Endothelial cell (in vitro differentiated cells): ENCODE measurements at regions not wholly inside any gene's neighbourhood (a gene's known extent, or its start where the extent isn't known, plus 50 kb on each side); places are given as distances from the start of the nearest gene placed in this dataset.

ENCODE experiments used
- DNase-seq: peaks from one replicate; pipeline ENCODE4 v3.0.0; 2021; ENCODE audit warnings: low spot score
- H3K27ac Mint-ChIP-seq: one replicate; pipeline ENCODE4 v1.8.0; 2021; ENCODE audit warnings: mixed read lengths, inconsistent platforms; ENCODE audit not compliant: unreplicated experiment
- H3K27me3 Mint-ChIP-seq: one replicate; pipeline ENCODE4 v1.8.0; 2021; ENCODE audit warnings: mild to moderate bottlenecking, moderate library complexity, mixed read lengths, inconsistent platforms; ENCODE audit not compliant: unreplicated experiment
- H3K36me3 Mint-ChIP-seq: one replicate; pipeline ENCODE4 v1.8.0; 2021; ENCODE audit warnings: mild to moderate bottlenecking, low read depth, mixed read lengths, inconsistent platforms; ENCODE audit not compliant: unreplicated experiment
- H3K4me1 Mint-ChIP-seq: one replicate; pipeline ENCODE4 v1.8.0; 2021; ENCODE audit warnings: mild to moderate bottlenecking, mixed read lengths, inconsistent platforms; ENCODE audit not compliant: unreplicated experiment
- H3K4me3 Mint-ChIP-seq: one replicate; pipeline ENCODE4 v1.8.0; 2021; ENCODE audit warnings: mild to moderate bottlenecking, mixed read lengths, inconsistent platforms; ENCODE audit not compliant: unreplicated experiment
- H3K9me3 Mint-ChIP-seq: one replicate; pipeline ENCODE4 v1.8.0; 2021; ENCODE audit warnings: mixed read lengths, inconsistent platforms; ENCODE audit not compliant: unreplicated experiment
- CTCF ChIP-seq: fragments of 200-600 bp; sonication (generic); IDR thresholded peaks from one replicate; pipeline ENCODE4 v1.5.0; 2021; ENCODE audit warnings: antibody characterized with exemption; ENCODE audit not compliant: unreplicated experiment

GRCh38 chr5:112112346-112112745, 306.7 kb downstream of the EPB41L4A start:
- TF ChIP-seq CTCF, result no peak
- H3K4me1 Mint-ChIP-seq, result no peaks in the 10 kb centered on the region
- H3K9me3 Mint-ChIP-seq, result no peaks in the 10 kb centered on the region
- H3K27me3 Mint-ChIP-seq, result peaks cover 1% of the 10 kb centered on the region
- DNase-seq, result no peak
- H3K4me3 Mint-ChIP-seq, result no peak overlapping the region
- no peaks in the 10 kb centered on the region for H3K36me3 Mint-ChIP-seq
- no peak overlapping the region for H3K27ac Mint-ChIP-seq

- Mint-ChIP-seq H3K36me3 (no peaks in the 10 kb centered on the region), H3K27ac (no peak overlapping the region), H3K4me1 (no peaks in the 10 kb centered on the region), H3K4me3 (no peak overlapping the region), H3K9me3 (no peaks in the 10 kb centered on the region), H3K27me3 (no peaks in the 10 kb centered on the region)
- no peak for TF ChIP-seq CTCF
- no peak for DNase-seq
Measured at GRCh38 chr5:112109331-112110007, 309.6 kb downstream of the EPB41L4A start.

GRCh38 chr5:112106878-112107277, 312.2 kb downstream of the EPB41L4A start:
- no peaks in the 10 kb centered on the region for H3K27me3 Mint-ChIP-seq
- no peak overlapping the region for H3K27ac Mint-ChIP-seq
- no peak for DNase-seq
- H3K9me3 Mint-ChIP-seq, result no peaks in the 10 kb centered on the region
- H3K4me1 Mint-ChIP-seq, result no peaks in the 10 kb centered on the region
- H3K4me3 Mint-ChIP-seq, result no peak overlapping the region
- TF ChIP-seq CTCF, result no peak
- no peaks in the 10 kb centered on the region for H3K36me3 Mint-ChIP-seq

- Mint-ChIP-seq H3K27me3 (no peaks in the 10 kb centered on the region), H3K9me3 (no peaks in the 10 kb centered on the region), H3K4me1 (no peaks in the 10 kb centered on the region), H3K27ac (no peak overlapping the region), H3K4me3 (no peak overlapping the region), H3K36me3 (no peaks in the 10 kb centered on the region)
- no peak for DNase-seq
- no peak for TF ChIP-seq CTCF
Measured at GRCh38 chr5:112097768-112098167, 321.3 kb downstream of the EPB41L4A start.

GRCh38 chr5:112087222-112087621, 330.2 kb upstream of the NREP start:
- Mint-ChIP-seq H3K4me1 (no peaks in the 10 kb centered on the region), H3K27ac (no peak overlapping the region)

More at GRCh38 chr5:112087222-112087621, 330.2 kb upstream of the NREP start:
- H3K4me3 Mint-ChIP-seq, result no peak overlapping the region
- H3K27me3 Mint-ChIP-seq, result no peaks in the 10 kb centered on the region
- no peak for DNase-seq
- H3K9me3 Mint-ChIP-seq, result no peaks in the 10 kb centered on the region
- H3K36me3 Mint-ChIP-seq, result no peaks in the 10 kb centered on the region
- no peak for TF ChIP-seq CTCF
